K562 (cell line): ENCODE measurements at regions not wholly inside any gene's neighbourhood (a gene's known extent, or its start where the extent isn't known, plus 50 kb on each side); places are given as distances from the start of the nearest gene placed in this dataset.

Experiments
- ATAC-seq: fragments of 200-7000 bp; cut with Tn5 transposase; 3 replicates; pipeline ENCODE4 v1.9.1; 2020; ENCODE audit warnings: moderate library complexity
- BruUV-seq: library from RNA; stranded (reverse); fragments of 400-500 nt; replicated peaks from 2 replicates; lab custom pipeline; 2021; lab: Mats Ljungman, UMichigan
- CTCF ChIA-PET: fragments of 300-600 bp; formaldehyde crosslinking; extraction: SDS; loops from one replicate; lab custom pipeline; 2021; ENCODE audit warnings: low intra/inter-chr PET ratio; lab: Yijun Ruan, JAX
- POLR2A ChIA-PET: fragments of 300-600, 350-650 bp; sonication (Branson Sonifier 250); formaldehyde crosslinking; extraction: SDS; loops from one replicate; lab custom pipeline; 2021; ENCODE audit warnings: antibody characterized with exemption, inconsistent platforms; lab: Yijun Ruan, JAX
- DNase-seq, 4 experiments: peaks; one replicate each; pipeline versions ENCODE4 v3.0.0 to v3.0.0-alpha.2; 2011 to 2018; ENCODE audit warnings: low spot score in 3 of 4, mixed read lengths in 3 of 4; ENCODE audit errors: extremely low read depth in 1 of 4
- FAIRE-seq: peaks from 2 replicates; lab custom pipeline; 2011; peaks lifted over from hg19 to GRCh38; lab: Jason Lieb, UNC
- H2AFZ ChIP-seq: 2 replicates; pipeline ENCODE4 v1.6.0; 2011; ENCODE audit warnings: low read depth, low read length, control low read depth, inconsistent platforms
- H3K27ac ChIP-seq: fragments of 200-600 bp; 3 replicates; pipeline ENCODE4 v1.8.0; 2011; ENCODE audit warnings: low read depth, mild to moderate bottlenecking, control low read depth, inconsistent platforms, low read length, moderate library complexity, mixed read lengths; ENCODE audit errors: extremely low read depth
- H3K27me3 ChIP-seq, 2 experiments: fragments of 300-600 bp in 1 of 2; 2 replicates in 1 of 2; 3 replicates in 1 of 2; pipeline versions ENCODE4 v1.6.0 to v1.8.0; 2011; ENCODE audit warnings: inconsistent platforms in 2 of 2, low read length in 2 of 2, mild to moderate bottlenecking in 1 of 2, mixed read lengths in 1 of 2, moderate library complexity in 1 of 2; ENCODE audit not compliant: control insufficient read depth in 2 of 2, insufficient read depth in 2 of 2
- H3K36me3 ChIP-seq: fragments of 300-600 bp; 3 replicates; pipeline ENCODE4 v1.8.0; 2011; ENCODE audit warnings: mild to moderate bottlenecking, low read length, inconsistent platforms; ENCODE audit not compliant: control insufficient read depth, insufficient read depth
- H3K4me1 ChIP-seq, 2 experiments: fragments of 200-600 bp in 1 of 2; replicated peaks in 1 of 2; 2 replicates in 1 of 2; 3 replicates in 1 of 2; pipeline versions ENCODE4 v1.5.1 to v1.8.0; 2011; ENCODE audit warnings: inconsistent platforms in 2 of 2, low read length in 2 of 2, mild to moderate bottlenecking in 1 of 2, mixed read lengths in 1 of 2, moderate library complexity in 1 of 2; ENCODE audit not compliant: control insufficient read depth in 2 of 2, insufficient read depth in 2 of 2
- H3K4me2 ChIP-seq: 2 replicates; pipeline ENCODE4 v1.6.1; 2011; ENCODE audit warnings: low read length, control low read depth, inconsistent platforms, mixed read lengths; ENCODE audit not compliant: insufficient read depth
- H3K4me3 ChIP-seq: fragments of 200-600 bp; sonication (generic), shearing (Covaris generic); 2 replicates; pipeline ENCODE4 v1.5.1; 2016; ENCODE audit warnings: control low read depth, inconsistent platforms
- H3K79me2 ChIP-seq: fragments of 200-600 bp; 3 replicates; pipeline ENCODE4 v1.8.0; 2011; ENCODE audit warnings: low read length, inconsistent platforms; ENCODE audit not compliant: control insufficient read depth, insufficient read depth
- H3K9ac ChIP-seq, 2 experiments: 2 replicates each; pipeline versions ENCODE4 v1.6.0 to v1.6.1; 2011; ENCODE audit warnings: low read depth in 2 of 2, low read length in 2 of 2, control low read depth in 1 of 2, inconsistent platforms in 1 of 2, mild to moderate bottlenecking in 1 of 2, mixed read lengths in 1 of 2; ENCODE audit not compliant: insufficient read depth in 1 of 2
- H3K9me1 ChIP-seq: one replicate; pipeline ENCODE4 v1.6.0; 2011; ENCODE audit warnings: inconsistent platforms, mild to moderate bottlenecking, low read length, moderate library complexity; ENCODE audit not compliant: control insufficient read depth, insufficient read depth
- H3K9me3 ChIP-seq: replicated peaks from 2 replicates; pipeline ENCODE4 v1.5.1; 2011; ENCODE audit warnings: low read depth, low read length, inconsistent platforms; ENCODE audit not compliant: control insufficient read depth, insufficient read depth
- H4K20me1 ChIP-seq: replicated peaks from 2 replicates; pipeline ENCODE4 v1.6.1; 2011; ENCODE audit warnings: low read length, inconsistent platforms, mixed read lengths; ENCODE audit not compliant: control insufficient read depth, insufficient read depth
- HOXB6 ChIP-seq: fragments of 250-450 bp; sonication (Bioruptor Pico); IDR thresholded peaks from 2 replicates; pipeline ENCODE4 v1.5.1; 2022; ENCODE audit warnings: mild to moderate bottlenecking, borderline replicate concordance
- SIN3B ChIP-seq: fragments of 450-650 bp; IDR thresholded peaks from 2 replicates; pipeline ENCODE4 v1.6.1; 2017; ENCODE audit warnings: low read depth, mild to moderate bottlenecking, moderate library complexity
- ZFP36 ChIP-seq: fragments of 150-350 bp; IDR thresholded peaks from 2 replicates; pipeline ENCODE4 v1.6.1; 2018; ENCODE audit warnings: low read length, low read depth; ENCODE audit not compliant: partially characterized antibody
- ZNF436 ChIP-seq: fragments of 250-450, 450-650 bp; sonication (Bioruptor Pico); formaldehyde crosslinking; IDR thresholded peaks from 2 replicates; pipeline ENCODE4 v1.7.0; 2020; ENCODE audit warnings: mild to moderate bottlenecking
- ZNF592 ChIP-seq: fragments of 450-650 bp; IDR thresholded peaks from 2 replicates; pipeline ENCODE4 v1.6.1; 2017; ENCODE audit warnings: antibody characterized with exemption, mild to moderate bottlenecking
- WGBS: fragments of 100-300 bp; shearing (Covaris generic); methylation state at CpG from one replicate; pipeline ENCODE4 v1.1.6; 2016; ENCODE audit warnings: low coverage, mixed read lengths; ENCODE audit not compliant: insufficient coverage; ENCODE audit errors: missing lambda C conversion rate; 5-methylcytosine and 5-hydroxymethylcytosine counted together
- in situ Hi-C: fragments of 300-500 bp; cut with MboI; formaldehyde crosslinking; loops from 4 replicates; pipeline ENCODE4 v1.15.0; 2018; ENCODE audit warnings: inconsistent platforms, mixed read lengths
- intact Hi-C: fragments of 100-400 bp; cut with micrococcal nuclease; formaldehyde crosslinking; loops from 2 replicates; pipeline ENCODE4 v1.14.2; 2022
- TF ChIP-seq, protein P1 (sequence below): fragments of 450-650 bp; IDR thresholded peaks from 2 replicates; pipeline ENCODE4 v1.6.1; 2017; ENCODE audit warnings: antibody characterized with exemption

- in situ Hi-C loops = no loop called here
- FAIRE-seq = no peak
- ATAC-seq = no peak
These were observed 52.1 kb upstream of the BEGAIN start for GRCh38 chr14:100639280-100639679.

More at GRCh38 chr14:100639280-100639679, 52.1 kb upstream of the BEGAIN start:
- Histone ChIP-seq H3K79me2 (no peaks in the 10 kb centered on the region), H3K9ac (no peak overlapping the region), H3K9me3 (no peaks in the 10 kb centered on the region), H3K9me1 (no peaks in the 10 kb centered on the region), H2AFZ (no peak overlapping the region), H3K4me1 (peaks cover 1 to 21% of the 10 kb centered on the region in 2 experiments; a peak in 4 of 5 replicates), H3K4me2 (no peak overlapping the region), H4K20me1 (no peaks in the 10 kb centered on the region), H3K27me3 (peaks cover 0 to 17% of the 10 kb centered on the region in 2 experiments; a peak in 3 of 5 replicates), H3K4me3 (no peak overlapping the region), H3K36me3 (no peaks in the 10 kb centered on the region), H3K27ac (no peak overlapping the region)
- 49% methylated on average over 4 of the region's 6 CpGs for WGBS
- intact Hi-C loops = no loop called here
- DNase-seq = no peak
- peak; percentile 81 for TF ChIP-seq ZFP36
- 0 out of 2 replicates have a peak, but pooled peaks have one; percentile 18 for TF ChIP-seq ZNF436 (CRISPR knock-in tag)
- TF ChIP-seq HOXB6 (CRISPR knock-in tag) = no peak
- TF ChIP-seq SIN3B = no peak
- TF ChIP-seq, protein P1, sequence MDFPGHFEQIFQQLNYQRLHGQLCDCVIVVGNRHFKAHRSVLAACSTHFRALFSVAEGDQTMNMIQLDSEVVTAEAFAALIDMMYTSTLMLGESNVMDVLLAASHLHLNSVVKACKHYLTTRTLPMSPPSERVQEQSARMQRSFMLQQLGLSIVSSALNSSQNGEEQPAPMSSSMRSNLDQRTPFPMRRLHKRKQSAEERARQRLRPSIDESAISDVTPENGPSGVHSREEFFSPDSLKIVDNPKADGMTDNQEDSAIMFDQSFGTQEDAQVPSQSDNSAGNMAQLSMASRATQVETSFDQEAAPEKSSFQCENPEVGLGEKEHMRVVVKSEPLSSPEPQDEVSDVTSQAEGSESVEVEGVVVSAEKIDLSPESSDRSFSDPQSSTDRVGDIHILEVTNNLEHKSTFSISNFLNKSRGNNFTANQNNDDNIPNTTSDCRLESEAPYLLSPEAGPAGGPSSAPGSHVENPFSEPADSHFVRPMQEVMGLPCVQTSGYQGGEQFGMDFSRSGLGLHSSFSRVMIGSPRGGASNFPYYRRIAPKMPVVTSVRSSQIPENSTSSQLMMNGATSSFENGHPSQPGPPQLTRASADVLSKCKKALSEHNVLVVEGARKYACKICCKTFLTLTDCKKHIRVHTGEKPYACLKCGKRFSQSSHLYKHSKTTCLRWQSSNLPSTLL = no peak
- TF ChIP-seq ZNF592 = no peak
- ChIA-PET POLR2A (interaction anchor here (0.7 kb wide), 1 partner anchor 199 kb away, joined by 3 read pairs; no protein-coding TSS in a partner anchor), CTCF (no interaction called here)
- no TSS peak for BruUV-seq
